Hepatic stellate cell (primary cell): ENCODE measurements at regions not wholly inside any gene's neighbourhood (a gene's known extent, or its start where the extent isn't known, plus 50 kb on each side); places are given as distances from the start of the nearest gene placed in this dataset.

ENCODE experiments used
- DNase-seq: peaks from one replicate; pipeline ENCODE4 v3.0.0; 2011; ENCODE audit warnings: low spot score

GRCh38 chr10:107914450-107915214 is 750.1 kb upstream of the SORCS1 start:
- no peak for DNase-seq

GRCh38 chr10:107913317-107914294 is 749.1 kb upstream of the SORCS1 start:
- DNase-seq = no peak

GRCh38 chr10:107901076-107901475 is 736.6 kb upstream of the SORCS1 start:
- no peak for DNase-seq

GRCh38 chr10:107900131-107900530 is 735.6 kb upstream of the SORCS1 start:
- DNase-seq = no peak

- no peak for DNase-seq
Measured at GRCh38 chr10:107899502-107900062, 735.1 kb upstream of the SORCS1 start.

GRCh38 chr10:107899075-107899474 is 734.6 kb upstream of the SORCS1 start:
- DNase-seq = no peak

DNA sequence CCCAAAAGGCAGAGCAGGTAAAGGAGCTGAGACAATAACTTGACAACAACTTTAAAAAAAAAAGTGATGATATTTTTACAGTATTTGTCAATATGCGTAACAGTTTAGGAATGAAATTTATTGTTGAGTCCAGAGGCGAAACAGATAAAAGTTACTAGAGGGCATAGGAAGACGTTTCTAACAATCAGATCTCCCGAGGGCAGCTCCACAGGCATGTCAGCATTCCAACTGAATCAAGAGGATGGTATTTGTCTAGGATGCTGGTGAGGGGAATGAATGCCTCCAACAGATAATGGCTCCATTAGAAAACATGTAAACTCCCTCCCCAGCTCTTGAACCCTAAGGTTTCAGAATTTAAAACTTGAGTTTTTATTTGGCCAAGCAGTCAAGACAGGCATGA is 733.9 kb upstream of the SORCS1 start:
- no peak for DNase-seq

GRCh38 chr10:107894516-107894915 is 730.0 kb upstream of the SORCS1 start:
- no peak for DNase-seq

- DNase-seq = no peak
Measured at GRCh38 chr10:107889105-107889504, 724.6 kb upstream of the SORCS1 start.

DNA sequence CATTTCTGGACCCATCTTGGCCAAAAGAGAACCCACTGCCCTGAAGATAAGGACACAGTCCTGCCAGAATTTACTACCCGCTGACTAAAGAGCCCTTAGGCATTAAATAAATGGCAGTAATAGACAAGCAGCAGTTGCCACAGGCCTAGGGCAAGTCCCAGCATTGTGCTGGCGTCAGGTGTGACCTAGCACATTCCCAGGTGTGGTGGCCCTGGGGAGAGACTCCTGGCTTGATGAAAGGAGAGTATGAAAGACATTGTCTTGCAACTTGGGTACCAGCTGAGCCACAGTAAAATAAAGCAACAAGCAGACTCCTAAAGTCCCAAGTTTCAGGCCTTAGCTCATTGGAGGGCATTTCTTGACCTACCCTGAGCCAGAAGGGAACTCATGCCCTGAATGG is 715.7 kb upstream of the SORCS1 start:
- no peak for DNase-seq

DNA sequence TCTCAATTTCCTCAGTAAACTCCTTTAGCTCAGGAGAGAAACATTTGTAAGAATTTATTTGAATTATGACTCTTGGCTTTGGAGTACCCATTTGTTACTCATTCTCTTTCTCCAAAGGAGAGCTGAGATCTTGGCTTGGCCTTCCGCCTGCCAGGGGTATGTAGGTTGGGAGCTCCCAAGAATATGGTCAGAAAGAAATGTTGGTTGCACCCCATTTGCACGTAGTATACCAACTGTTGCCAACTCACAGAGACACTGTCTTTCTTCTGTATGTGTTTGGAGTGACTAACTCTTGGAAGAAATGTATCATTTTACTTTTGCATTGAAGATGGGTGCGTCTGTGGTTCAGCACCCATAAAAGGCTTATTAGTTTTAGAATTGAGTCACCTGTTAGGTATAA is 708.5 kb upstream of the SORCS1 start:
- no peak for DNase-seq

GRCh38 chr10:107865691-107866090 is 701.2 kb upstream of the SORCS1 start:
- no peak for DNase-seq

- no peak for DNase-seq
Measured at GRCh38 chr10:107859065-107859464, 694.6 kb upstream of the SORCS1 start.

DNA sequence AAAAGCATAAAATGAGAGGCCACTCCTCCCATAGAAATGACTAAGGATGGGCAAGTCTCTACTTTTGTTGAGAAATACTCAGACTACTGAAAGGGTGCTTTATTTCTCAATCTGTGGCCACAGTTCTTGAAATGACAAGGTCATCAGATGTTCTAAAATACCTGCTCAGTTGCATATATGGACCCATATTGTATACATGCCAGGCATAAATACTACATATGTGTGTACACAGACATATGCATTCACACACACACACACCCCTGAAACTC is 691.5 kb upstream of the SORCS1 start:
- no peak for DNase-seq

GRCh38 chr10:107855301-107856046 is 691.0 kb upstream of the SORCS1 start:
- no peak for DNase-seq

GRCh38 chr10:107848726-107849360 is 684.3 kb upstream of the SORCS1 start:
- DNase-seq = no peak

GRCh38 chr10:107847620-107848019 is 683.1 kb upstream of the SORCS1 start:
- DNase-seq = no peak

DNA sequence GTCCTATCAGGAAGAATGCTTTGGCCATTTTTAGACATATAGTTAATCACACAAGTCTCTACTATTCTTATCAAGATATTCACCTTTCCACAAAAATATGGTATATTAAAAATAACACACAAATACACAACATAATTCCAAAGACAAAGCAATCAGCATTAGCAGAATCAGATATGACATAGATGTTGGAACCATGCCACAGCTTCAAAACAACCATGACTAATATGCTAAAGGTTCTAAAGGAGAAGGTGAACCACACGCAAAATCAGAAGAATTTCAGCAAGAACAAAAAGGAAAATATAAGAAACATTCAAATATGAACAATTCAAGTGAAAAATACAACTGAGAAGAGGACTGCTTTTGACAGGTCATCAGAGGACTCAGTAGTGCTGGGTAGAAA is 670.2 kb upstream of the SORCS1 start:
- DNase-seq = no peak

GRCh38 chr10:107831772-107832171 is 667.3 kb upstream of the SORCS1 start:
- DNase-seq = no peak

DNA sequence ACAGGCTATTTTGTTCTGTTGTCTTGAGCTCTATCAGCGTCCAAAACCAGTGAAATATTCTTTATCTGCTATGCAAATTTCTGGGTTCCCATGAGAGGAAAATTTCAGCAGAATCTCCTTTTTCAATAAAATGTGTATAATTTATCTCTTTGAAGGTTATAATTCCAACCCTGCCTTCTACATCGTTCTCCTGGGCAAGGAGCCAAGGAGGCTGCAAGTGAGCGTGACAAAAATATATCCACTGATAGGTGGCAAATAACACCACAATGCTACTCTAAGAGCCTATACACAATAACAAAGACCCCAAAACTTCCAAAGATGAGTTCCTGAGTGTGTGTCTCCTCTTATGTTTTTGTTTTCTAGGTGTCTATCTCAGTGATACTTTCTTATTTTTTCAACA is 664.7 kb upstream of the SORCS1 start:
- DNase-seq = no peak

- DNase-seq = no peak
Measured at GRCh38 chr10:107826171-107826570, 661.7 kb upstream of the SORCS1 start.
